ENCODE measurements at regions not wholly inside any gene's neighbourhood (a gene's known extent, or its start where the extent isn't known, plus 50 kb on each side); places are given as distances from the start of the nearest gene placed in this dataset.
"Not testable (repeated sequence)": the region's sequence is repeated elsewhere in the genome, so short reads cannot be mapped to it uniquely, and the experiment has no call there.

GRCh38 chr17:53627511-53627910 lies 195.2 kb upstream of the KIF2B start:
- no peaks in the 10 kb centered on the region for H3K36me3 Mint-ChIP-seq (ENCODE audit: low read depth)
- no peak overlapping the region for H3K27ac Mint-ChIP-seq
- H3K9me3 Mint-ChIP-seq, result peaks cover 15% of the 10 kb centered on the region
- no peak for TF ChIP-seq CTCF (IDR thresholded peaks at IDR 0.05)
- H3K27me3 Mint-ChIP-seq (ENCODE audit: insufficient read depth), result no peaks in the 10 kb centered on the region; the same call in 1 of the 2 replicates
- H3K4me1 Mint-ChIP-seq (ENCODE audit: low read depth), result no peaks in the 10 kb centered on the region
- no peak for DNase-seq
- H3K4me3 Mint-ChIP-seq, result no peak overlapping the region

GRCh38 chr17:53626286-53626685 lies 196.4 kb upstream of the KIF2B start:
- Mint-ChIP-seq H3K4me3 (no peak overlapping the region), H3K36me3 (ENCODE audit: low read depth) (no peaks in the 10 kb centered on the region), H3K9me3 (peaks cover 4% of the 10 kb centered on the region; the same call in 1 of the 2 replicates), H3K4me1 (ENCODE audit: low read depth) (no peaks in the 10 kb centered on the region), H3K27me3 (ENCODE audit: insufficient read depth) (no peaks in the 10 kb centered on the region; the same call in 1 of the 2 replicates), H3K27ac (no peak overlapping the region)
- TF ChIP-seq CTCF (IDR thresholded peaks at IDR 0.05), result no peak
- DNase-seq, result peak; percentile 11

GRCh38 chr17:53619025-53619424 lies 203.7 kb upstream of the KIF2B start:
- no peak for DNase-seq
- H3K27ac Mint-ChIP-seq, result no peak overlapping the region
- H3K9me3 Mint-ChIP-seq, result peaks cover 10% of the 10 kb centered on the region
- no peak for TF ChIP-seq CTCF (IDR thresholded peaks at IDR 0.05)
- no peaks in the 10 kb centered on the region for H3K27me3 Mint-ChIP-seq (ENCODE audit: insufficient read depth)
- no peak overlapping the region; the same call in 1 of the 2 replicates for H3K4me3 Mint-ChIP-seq
- H3K36me3 Mint-ChIP-seq (ENCODE audit: low read depth), result no peaks in the 10 kb centered on the region
- H3K4me1 Mint-ChIP-seq (ENCODE audit: low read depth), result no peaks in the 10 kb centered on the region

GRCh38 chr17:53608208-53608607 lies 214.5 kb upstream of the KIF2B start:
- H3K4me1 Mint-ChIP-seq (ENCODE audit: low read depth); DNase-seq; H3K36me3 Mint-ChIP-seq (ENCODE audit: low read depth); H3K4me3 Mint-ChIP-seq; H3K27ac Mint-ChIP-seq; H3K27me3 Mint-ChIP-seq (ENCODE audit: insufficient read depth): not testable (repeated sequence)
- H3K9me3 Mint-ChIP-seq, result peaks cover 51% of the 10 kb centered on the region

- no peak overlapping the region for H3K27ac Mint-ChIP-seq
- no peak overlapping the region for H3K4me3 Mint-ChIP-seq
- no peak for DNase-seq
- H3K9me3 Mint-ChIP-seq, result peaks cover 52% of the 10 kb centered on the region
- H3K36me3 Mint-ChIP-seq (ENCODE audit: low read depth), result no peaks in the 10 kb centered on the region; the same call in 1 of the 2 replicates
- no peak for TF ChIP-seq CTCF (IDR thresholded peaks at IDR 0.05)
- H3K4me1 Mint-ChIP-seq (ENCODE audit: low read depth), result no peaks in the 10 kb centered on the region
- no peaks in the 10 kb centered on the region for H3K27me3 Mint-ChIP-seq (ENCODE audit: insufficient read depth)
Observed at GRCh38 chr17:53607475-53607874, 215.3 kb upstream of the KIF2B start.

- no peak overlapping the region for H3K27ac Mint-ChIP-seq
- no peak for TF ChIP-seq CTCF (IDR thresholded peaks at IDR 0.05)
- DNase-seq, result no peak
- H3K4me3 Mint-ChIP-seq, result no peak overlapping the region
- no peaks in the 10 kb centered on the region for H3K4me1 Mint-ChIP-seq (ENCODE audit: low read depth)
- peaks cover 51% of the 10 kb centered on the region for H3K9me3 Mint-ChIP-seq
- H3K36me3 Mint-ChIP-seq (ENCODE audit: low read depth), result peaks cover 4% of the 10 kb centered on the region; the same call in 1 of the 2 replicates
- no peaks in the 10 kb centered on the region for H3K27me3 Mint-ChIP-seq (ENCODE audit: insufficient read depth)
Observed at GRCh38 chr17:53588317-53588716, 234.4 kb upstream of the KIF2B start.
